ENCODE measurements at regions not wholly inside any gene's neighbourhood (a gene's known extent, or its start where the extent isn't known, plus 50 kb on each side); places are given as distances from the start of the nearest gene placed in this dataset.

DNA sequence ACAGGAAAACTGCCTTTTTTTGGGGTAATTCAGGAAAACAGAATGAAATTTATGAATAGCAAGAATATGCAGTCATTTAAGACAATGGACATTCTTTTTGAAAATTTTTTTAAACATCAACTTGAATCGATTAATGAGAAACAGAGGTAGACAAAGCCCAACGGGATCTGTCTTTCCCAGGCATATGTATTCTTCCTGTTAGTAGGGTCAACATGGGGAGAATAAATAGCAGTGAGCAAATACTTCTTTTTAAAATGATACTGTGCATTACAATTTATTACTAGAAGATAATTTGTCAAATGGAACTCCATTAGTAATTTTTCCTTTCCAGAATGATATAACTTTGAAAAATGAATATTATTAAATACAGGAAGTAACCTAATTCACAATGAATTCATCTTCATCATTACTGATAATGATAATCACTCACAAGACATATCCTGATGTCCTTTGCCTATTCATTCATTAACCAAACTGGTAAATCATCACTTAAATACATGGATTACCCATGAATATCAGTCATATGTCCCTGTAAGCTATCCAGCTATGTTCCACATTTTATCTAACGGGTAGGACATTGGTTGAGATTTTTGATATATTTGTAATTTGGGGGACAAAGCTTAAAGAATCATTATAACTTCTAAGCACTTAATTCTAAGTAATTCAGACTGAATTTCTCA is 209.2 kb upstream of the CDIN1 start:
- Histone ChIP-seq H3K36me3 (no peaks in the 10 kb centered on the region), H3K79me2 (ENCODE audit: low read depth) (no peaks in the 10 kb centered on the region), H3K4me2 (no peak overlapping the region), H3K4me1 (no peaks in the 10 kb centered on the region), H3K4me3 (no peak overlapping the region), H3K9ac (no peak overlapping the region), H3F3A (ENCODE audit: low read depth) (no peaks in the 10 kb centered on the region), H3K27me3 (no peaks in the 10 kb centered on the region), H3K9me3 (ENCODE audit: low read depth) (no peaks in the 10 kb centered on the region), H3K27ac (no peak overlapping the region), H4K20me1 (ENCODE audit: low read depth) (no peaks in the 10 kb centered on the region), H2AFZ (replicated peaks) (no peak overlapping the region)
- no peak for DNase-seq (ENCODE audit: low spot score)
- Mint-ChIP-seq H3K27ac (no peak overlapping the region), H3K9me3 (no peaks in the 10 kb centered on the region), H3K27me3 (ENCODE audit: insufficient read depth, low read depth) (peaks cover 4% of the 10 kb centered on the region), H3K36me3 (no peaks in the 10 kb centered on the region), H3K4me1 (peaks cover 3% of the 10 kb centered on the region), H3K4me3 (no peak overlapping the region)
- TF ChIP-seq EZH2 (IDR thresholded peaks at IDR 0.05), result no peak
- TF ChIP-seq EZH2phosphoT487 (IDR thresholded peaks at IDR 0.05), result no peak
- TF ChIP-seq, protein P1, sequence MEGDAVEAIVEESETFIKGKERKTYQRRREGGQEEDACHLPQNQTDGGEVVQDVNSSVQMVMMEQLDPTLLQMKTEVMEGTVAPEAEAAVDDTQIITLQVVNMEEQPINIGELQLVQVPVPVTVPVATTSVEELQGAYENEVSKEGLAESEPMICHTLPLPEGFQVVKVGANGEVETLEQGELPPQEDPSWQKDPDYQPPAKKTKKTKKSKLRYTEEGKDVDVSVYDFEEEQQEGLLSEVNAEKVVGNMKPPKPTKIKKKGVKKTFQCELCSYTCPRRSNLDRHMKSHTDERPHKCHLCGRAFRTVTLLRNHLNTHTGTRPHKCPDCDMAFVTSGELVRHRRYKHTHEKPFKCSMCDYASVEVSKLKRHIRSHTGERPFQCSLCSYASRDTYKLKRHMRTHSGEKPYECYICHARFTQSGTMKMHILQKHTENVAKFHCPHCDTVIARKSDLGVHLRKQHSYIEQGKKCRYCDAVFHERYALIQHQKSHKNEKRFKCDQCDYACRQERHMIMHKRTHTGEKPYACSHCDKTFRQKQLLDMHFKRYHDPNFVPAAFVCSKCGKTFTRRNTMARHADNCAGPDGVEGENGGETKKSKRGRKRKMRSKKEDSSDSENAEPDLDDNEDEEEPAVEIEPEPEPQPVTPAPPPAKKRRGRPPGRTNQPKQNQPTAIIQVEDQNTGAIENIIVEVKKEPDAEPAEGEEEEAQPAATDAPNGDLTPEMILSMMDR (IDR thresholded peaks at IDR 0.05), result no peak

DNA sequence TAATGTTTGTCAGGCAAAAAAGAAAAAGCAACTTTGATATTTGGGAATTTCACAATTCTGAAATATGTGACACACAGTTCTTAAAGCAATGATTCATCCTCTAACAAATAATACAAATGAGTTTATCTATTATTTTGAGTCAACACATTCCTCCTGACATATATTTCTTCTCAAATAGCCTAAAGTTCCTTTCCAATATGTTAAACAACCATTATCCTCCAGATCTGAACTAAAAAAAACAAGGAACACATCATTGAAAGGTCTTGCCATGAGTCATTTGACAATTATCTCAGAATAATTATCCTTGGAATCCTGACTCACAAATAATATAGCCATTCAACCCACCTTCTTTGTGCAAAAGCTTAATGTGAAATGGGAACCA is 208.7 kb upstream of the CDIN1 start:
- no peak for DNase-seq (ENCODE audit: low spot score)
- Mint-ChIP-seq H3K27me3 (ENCODE audit: insufficient read depth, low read depth) (peaks cover 4% of the 10 kb centered on the region), H3K4me1 (peaks cover 3% of the 10 kb centered on the region), H3K36me3 (no peaks in the 10 kb centered on the region), H3K9me3 (no peaks in the 10 kb centered on the region), H3K4me3 (no peak overlapping the region), H3K27ac (no peak overlapping the region)
- Histone ChIP-seq H3K36me3 (no peaks in the 10 kb centered on the region), H4K20me1 (ENCODE audit: low read depth) (no peaks in the 10 kb centered on the region), H3K27ac (no peak overlapping the region), H3K27me3 (no peaks in the 10 kb centered on the region), H3K4me3 (no peak overlapping the region), H3F3A (ENCODE audit: low read depth) (no peaks in the 10 kb centered on the region), H2AFZ (replicated peaks) (no peak overlapping the region), H3K4me1 (no peaks in the 10 kb centered on the region), H3K4me2 (no peak overlapping the region), H3K79me2 (ENCODE audit: low read depth) (no peaks in the 10 kb centered on the region), H3K9me3 (ENCODE audit: low read depth) (no peaks in the 10 kb centered on the region), H3K9ac (no peak overlapping the region)
- TF ChIP-seq, protein P1 (IDR thresholded peaks at IDR 0.05), result no peak
- no peak for TF ChIP-seq EZH2 (IDR thresholded peaks at IDR 0.05)
- TF ChIP-seq EZH2phosphoT487 (IDR thresholded peaks at IDR 0.05), result no peak

DNA sequence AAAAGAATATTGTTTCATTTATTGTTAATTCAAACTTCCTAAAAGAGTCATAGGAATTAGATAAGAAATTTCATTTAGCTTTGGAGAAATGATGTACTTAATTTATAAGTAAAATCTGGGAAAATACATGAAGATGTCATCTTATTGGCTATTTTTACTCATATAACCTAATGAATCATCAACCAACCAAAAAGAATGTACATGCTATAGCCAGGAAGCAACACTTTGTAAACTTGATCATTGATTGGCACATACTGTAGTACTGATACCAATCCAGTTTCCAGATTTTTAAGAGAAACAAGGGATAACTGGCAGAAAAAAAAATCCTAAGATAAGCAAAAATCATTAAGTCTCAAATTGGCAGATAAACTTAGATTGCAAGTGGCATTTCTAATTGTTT is 207.9 kb upstream of the CDIN1 start:
- Histone ChIP-seq H3K36me3 (no peaks in the 10 kb centered on the region), H4K20me1 (ENCODE audit: low read depth) (no peaks in the 10 kb centered on the region), H3K4me1 (no peaks in the 10 kb centered on the region), H3K27me3 (no peaks in the 10 kb centered on the region), H3K4me2 (no peak overlapping the region), H3K4me3 (no peak overlapping the region), H3K79me2 (ENCODE audit: low read depth) (no peaks in the 10 kb centered on the region), H3K27ac (no peak overlapping the region), H3K9ac (no peak overlapping the region), H3F3A (ENCODE audit: low read depth) (no peaks in the 10 kb centered on the region), H2AFZ (replicated peaks) (no peak overlapping the region), H3K9me3 (ENCODE audit: low read depth) (no peaks in the 10 kb centered on the region)
- no peak for DNase-seq (ENCODE audit: low spot score)
- TF ChIP-seq, protein P1 (IDR thresholded peaks at IDR 0.05), result no peak
- TF ChIP-seq EZH2 (IDR thresholded peaks at IDR 0.05) (no peak), EZH2phosphoT487 (IDR thresholded peaks at IDR 0.05) (no peak)
- no peak overlapping the region for H3K27ac Mint-ChIP-seq
- no peak overlapping the region for H3K4me3 Mint-ChIP-seq
- H3K9me3 Mint-ChIP-seq, result no peaks in the 10 kb centered on the region
- peaks cover 2% of the 10 kb centered on the region for H3K27me3 Mint-ChIP-seq (ENCODE audit: insufficient read depth, low read depth)
- no peaks in the 10 kb centered on the region for H3K36me3 Mint-ChIP-seq
- peaks cover 3% of the 10 kb centered on the region for H3K4me1 Mint-ChIP-seq

Data from neural progenitor cell (in vitro differentiated cells).